ENCODE measurements at regions not wholly inside any gene's neighbourhood (a gene's known extent, or its start where the extent isn't known, plus 50 kb on each side); places are given as distances from the start of the nearest gene placed in this dataset.

DNA sequence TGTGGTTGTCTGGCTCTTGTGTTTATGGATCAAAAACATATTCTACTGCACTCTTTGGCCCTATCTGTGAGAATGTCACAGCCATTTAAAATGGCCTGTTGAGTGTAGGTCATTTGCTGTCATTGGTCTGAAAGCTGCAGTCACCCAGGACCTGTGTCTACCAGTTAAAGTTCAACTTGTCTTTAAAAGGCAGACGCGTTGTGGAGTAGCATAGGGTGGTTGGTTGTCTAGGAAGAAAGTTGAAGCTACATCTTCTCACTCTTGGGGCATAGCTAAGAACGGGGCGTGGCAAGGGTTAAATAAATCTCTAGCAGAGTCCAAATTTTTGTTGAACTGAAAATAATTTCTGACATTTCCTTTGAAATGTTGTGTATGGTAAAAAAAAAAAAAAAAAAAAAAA lies 110.7 kb upstream of the E2F8 start:
- Histone ChIP-seq H3K4me1 (ENCODE audit: control insufficient read depth in 1 of 2, insufficient read depth in 2 of 2, low read length in 2 of 2) (no peaks in the 10 kb centered on the region), H3K9ac (ENCODE audit: low read depth in 1 of 2, low read length in 2 of 2) (no peak overlapping the region), H3K9me3 (ENCODE audit: control insufficient read depth in 1 of 2, low read length in 2 of 2) (no peaks in the 10 kb centered on the region), H3K27ac (ENCODE audit: low read depth, low read length) (no peak overlapping the region), H3K36me3 (ENCODE audit: control insufficient read depth in 1 of 2, insufficient read depth in 2 of 2, low read length in 2 of 2) (no peaks in the 10 kb centered on the region), H3K4me3 (ENCODE audit: low read depth in 1 of 2, low read length in 2 of 2) (no peak overlapping the region), H3K27me3 (ENCODE audit: control insufficient read depth in 1 of 2, insufficient read depth in 2 of 2, low read length in 2 of 2) (peaks cover 26 to 35% of the 10 kb centered on the region in 2 donors)

DNA sequence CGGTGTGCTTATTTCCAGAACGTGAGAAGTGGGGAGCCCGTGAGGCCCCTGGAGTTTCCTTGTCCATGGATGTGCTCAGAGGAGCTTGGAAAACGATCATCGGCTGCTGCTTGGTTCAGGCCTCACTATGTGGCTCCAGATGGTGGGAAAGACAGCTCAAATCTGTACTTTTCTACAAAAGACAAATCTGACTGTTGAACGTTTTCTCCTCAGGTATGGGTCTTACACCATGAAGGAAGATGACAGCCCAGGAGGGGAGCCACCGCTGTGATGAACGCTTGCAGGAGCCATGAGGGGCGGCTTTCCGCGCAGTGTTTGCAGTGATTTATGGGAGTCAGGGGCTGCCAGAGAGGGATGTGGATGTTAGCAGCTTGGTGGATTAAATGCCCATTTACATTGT lies 109.4 kb upstream of the E2F8 start:
- Histone ChIP-seq H3K4me3 (ENCODE audit: low read depth in 1 of 2, low read length in 2 of 2) (no peak overlapping the region), H3K9me3 (ENCODE audit: control insufficient read depth in 1 of 2, low read length in 2 of 2) (no peaks in the 10 kb centered on the region), H3K9ac (ENCODE audit: low read depth in 1 of 2, low read length in 2 of 2) (no peak overlapping the region), H3K4me1 (ENCODE audit: control insufficient read depth in 1 of 2, insufficient read depth in 2 of 2, low read length in 2 of 2) (peaks cover 0 to 8% of the 10 kb centered on the region in 2 donors), H3K36me3 (ENCODE audit: control insufficient read depth in 1 of 2, insufficient read depth in 2 of 2, low read length in 2 of 2) (no peaks in the 10 kb centered on the region), H3K27me3 (ENCODE audit: control insufficient read depth in 1 of 2, insufficient read depth in 2 of 2, low read length in 2 of 2) (peaks cover 39 to 47% of the 10 kb centered on the region in 2 donors), H3K27ac (ENCODE audit: low read depth, low read length) (no peak overlapping the region)

DNA sequence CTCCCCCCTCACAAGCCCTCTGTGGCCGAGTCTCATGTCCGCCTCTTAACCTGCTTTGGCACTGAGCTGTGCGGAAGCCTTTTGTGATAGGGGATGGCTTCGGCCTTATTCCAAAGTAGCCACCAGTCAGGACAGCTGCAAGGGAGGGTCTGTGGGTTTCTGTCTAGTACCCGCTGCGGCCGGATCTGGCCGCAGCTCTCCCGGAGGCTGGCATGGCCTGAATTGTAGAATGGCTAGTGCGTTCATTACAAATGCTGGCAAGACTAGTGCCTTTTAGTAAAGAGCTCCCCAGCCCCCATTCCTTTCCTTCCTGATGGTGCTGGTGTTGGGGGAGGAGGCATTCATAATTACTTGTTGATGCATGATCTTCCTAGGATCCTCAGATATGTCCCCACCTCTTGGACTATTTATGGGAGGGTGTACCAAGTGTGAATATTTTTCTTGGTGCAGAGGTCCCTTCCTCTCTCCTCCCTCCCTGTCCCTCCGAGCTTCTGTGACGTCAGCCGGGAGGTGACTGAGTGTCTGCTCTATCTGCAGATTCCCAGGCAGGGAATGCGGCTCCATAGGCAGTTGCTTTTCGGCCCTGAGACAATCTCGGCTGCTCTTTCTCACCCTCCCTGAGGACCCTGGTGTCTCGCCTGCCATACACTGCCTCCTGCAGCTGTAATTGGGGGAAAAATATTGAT lies 108.7 kb upstream of the E2F8 start:
- H3K4me3 ChIP-seq (ENCODE audit: low read depth in 1 of 2, low read length in 2 of 2): no peak overlapping the region
- H3K36me3 ChIP-seq (ENCODE audit: control insufficient read depth in 1 of 2, insufficient read depth in 2 of 2, low read length in 2 of 2): no peaks in the 10 kb centered on the region
- peaks cover 46 to 54% of the 10 kb centered on the region in 2 donors for H3K27me3 ChIP-seq (ENCODE audit: control insufficient read depth in 1 of 2, insufficient read depth in 2 of 2, low read length in 2 of 2)
- H3K27ac ChIP-seq (ENCODE audit: low read depth, low read length): no peak overlapping the region
- H3K9ac ChIP-seq (ENCODE audit: low read depth in 1 of 2, low read length in 2 of 2): no peak overlapping the region
- no peaks in the 10 kb centered on the region for H3K9me3 ChIP-seq (ENCODE audit: control insufficient read depth in 1 of 2, low read length in 2 of 2)
- H3K4me1 ChIP-seq (ENCODE audit: control insufficient read depth in 1 of 2, insufficient read depth in 2 of 2, low read length in 2 of 2): peaks cover 0 to 13% of the 10 kb centered on the region in 2 donors

DNA sequence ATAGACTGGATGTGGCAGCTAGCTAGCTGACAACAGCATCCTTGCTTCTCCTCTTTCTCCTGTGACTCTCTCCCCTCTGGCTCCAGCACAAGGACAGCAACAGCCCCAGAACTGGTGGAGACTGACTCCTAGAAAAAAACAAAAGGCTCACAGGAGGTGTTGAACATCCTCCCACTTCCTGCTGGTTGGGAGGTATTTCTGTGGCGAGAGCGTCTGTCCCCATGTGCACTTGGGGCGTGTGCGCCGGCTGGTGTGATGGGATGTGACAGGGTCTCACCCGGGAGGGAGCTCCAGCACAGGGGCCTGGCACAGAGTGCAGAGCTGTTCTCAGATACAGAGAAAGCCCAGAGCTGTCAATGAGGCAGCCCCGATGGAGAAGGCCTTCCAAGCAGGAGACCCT lies 107.2 kb upstream of the E2F8 start:
- peaks cover 0 to 13% of the 10 kb centered on the region in 2 donors for H3K4me1 ChIP-seq (ENCODE audit: control insufficient read depth in 1 of 2, insufficient read depth in 2 of 2, low read length in 2 of 2)
- no peak overlapping the region for H3K27ac ChIP-seq (ENCODE audit: low read depth, low read length)
- H3K9ac ChIP-seq (ENCODE audit: low read depth in 1 of 2, low read length in 2 of 2): no peak overlapping the region
- peaks cover 57 to 67% of the 10 kb centered on the region in 2 donors for H3K27me3 ChIP-seq (ENCODE audit: control insufficient read depth in 1 of 2, insufficient read depth in 2 of 2, low read length in 2 of 2)
- H3K9me3 ChIP-seq (ENCODE audit: control insufficient read depth in 1 of 2, low read length in 2 of 2): no peaks in the 10 kb centered on the region
- H3K4me3 ChIP-seq (ENCODE audit: low read depth in 1 of 2, low read length in 2 of 2): no peak overlapping the region
- no peaks in the 10 kb centered on the region for H3K36me3 ChIP-seq (ENCODE audit: control insufficient read depth in 1 of 2, insufficient read depth in 2 of 2, low read length in 2 of 2)

DNA sequence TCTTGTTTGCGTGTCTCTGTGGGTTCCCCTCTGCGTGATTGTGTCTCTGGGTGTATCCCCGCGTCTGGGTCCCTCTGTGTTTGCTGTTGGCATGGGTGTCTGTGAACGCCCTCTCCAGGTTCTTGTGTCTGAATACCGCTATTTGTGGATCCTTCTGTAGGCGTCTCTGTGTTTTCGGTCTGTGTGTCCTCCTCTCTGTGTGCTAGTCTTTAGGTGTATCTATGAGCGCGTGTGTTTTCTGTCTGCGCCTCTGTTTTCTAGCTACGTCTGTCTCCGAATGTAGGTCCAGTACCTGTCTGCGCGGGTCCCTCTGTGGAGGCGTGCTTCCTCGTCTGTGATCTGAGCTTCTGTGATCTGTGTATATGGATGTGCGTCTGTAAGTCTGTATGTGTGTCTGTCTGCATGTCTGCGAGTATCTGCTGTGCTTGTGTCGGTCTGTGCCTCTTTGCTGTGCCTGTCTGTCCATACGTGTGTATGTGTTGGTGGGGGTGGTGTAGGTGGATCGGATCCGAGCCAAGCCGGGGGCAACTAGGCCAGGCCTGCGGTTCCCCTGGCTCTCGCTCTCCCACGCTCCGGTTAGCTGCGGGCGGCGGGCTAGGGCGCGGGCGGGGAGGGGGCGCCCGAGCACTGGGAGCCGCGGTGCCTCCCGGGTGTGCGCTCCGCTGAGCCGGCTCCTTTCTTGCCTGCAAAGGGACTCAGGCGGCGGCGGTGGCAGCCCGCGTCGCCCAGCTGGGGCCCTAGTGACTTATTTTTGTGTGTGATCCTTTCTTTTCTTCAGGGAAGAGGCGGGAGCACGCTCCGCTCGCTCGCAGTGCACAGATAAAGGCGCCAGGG lies 105.3 kb upstream of the E2F8 start:
- no peak overlapping the region for H3K27ac ChIP-seq (ENCODE audit: low read depth, low read length)
- no peak overlapping the region for H3K9ac ChIP-seq (ENCODE audit: low read depth in 1 of 2, low read length in 2 of 2)

DNA sequence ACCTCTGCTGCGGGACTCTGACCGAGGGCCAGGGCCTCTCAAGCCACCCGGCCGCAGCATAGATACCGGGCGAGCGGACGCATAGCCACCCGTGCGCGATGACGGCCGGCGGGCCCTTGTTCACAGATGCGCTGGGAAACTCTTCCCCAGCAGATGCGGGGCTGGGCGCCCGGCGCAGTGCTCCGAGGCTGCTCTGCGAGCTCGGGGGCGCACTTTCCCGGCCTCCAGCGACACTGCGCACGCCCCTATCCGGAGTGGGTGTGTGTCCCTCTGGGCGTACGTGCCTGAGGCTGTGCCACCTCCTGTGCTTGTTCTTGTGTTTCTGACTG lies 104.7 kb upstream of the E2F8 start:
- no peak overlapping the region for H3K9ac ChIP-seq (ENCODE audit: low read depth in 1 of 2, low read length in 2 of 2)
- peak overlapping the region; percentile 45 to 60 for H3K4me3 ChIP-seq (ENCODE audit: low read depth in 1 of 2, low read length in 2 of 2)
- no peak overlapping the region for H3K27ac ChIP-seq (ENCODE audit: low read depth, low read length)
- no peaks in the 10 kb centered on the region for H3K36me3 ChIP-seq (ENCODE audit: control insufficient read depth in 1 of 2, insufficient read depth in 2 of 2, low read length in 2 of 2)
- H3K9me3 ChIP-seq (ENCODE audit: control insufficient read depth in 1 of 2, low read length in 2 of 2): no peaks in the 10 kb centered on the region
- H3K4me1 ChIP-seq (ENCODE audit: control insufficient read depth in 1 of 2, insufficient read depth in 2 of 2, low read length in 2 of 2): peaks cover 0 to 13% of the 10 kb centered on the region in 2 donors
- H3K27me3 ChIP-seq (ENCODE audit: control insufficient read depth in 1 of 2, insufficient read depth in 2 of 2, low read length in 2 of 2): peaks cover 57 to 67% of the 10 kb centered on the region in 2 donors

More for the DNA sequence above, 105.3 kb upstream of the E2F8 start:
- Histone ChIP-seq H3K9me3 (ENCODE audit: control insufficient read depth in 1 of 2, low read length in 2 of 2) (no peaks in the 10 kb centered on the region), H3K27me3 (ENCODE audit: control insufficient read depth in 1 of 2, insufficient read depth in 2 of 2, low read length in 2 of 2) (peaks cover 55 to 66% of the 10 kb centered on the region in 2 donors), H3K4me3 (ENCODE audit: low read depth in 1 of 2, low read length in 2 of 2) (peak overlapping the region; percentile 45 to 60), H3K4me1 (ENCODE audit: control insufficient read depth in 1 of 2, insufficient read depth in 2 of 2, low read length in 2 of 2) (peaks cover 0 to 13% of the 10 kb centered on the region in 2 donors), H3K36me3 (ENCODE audit: control insufficient read depth in 1 of 2, insufficient read depth in 2 of 2, low read length in 2 of 2) (no peaks in the 10 kb centered on the region)

DNA sequence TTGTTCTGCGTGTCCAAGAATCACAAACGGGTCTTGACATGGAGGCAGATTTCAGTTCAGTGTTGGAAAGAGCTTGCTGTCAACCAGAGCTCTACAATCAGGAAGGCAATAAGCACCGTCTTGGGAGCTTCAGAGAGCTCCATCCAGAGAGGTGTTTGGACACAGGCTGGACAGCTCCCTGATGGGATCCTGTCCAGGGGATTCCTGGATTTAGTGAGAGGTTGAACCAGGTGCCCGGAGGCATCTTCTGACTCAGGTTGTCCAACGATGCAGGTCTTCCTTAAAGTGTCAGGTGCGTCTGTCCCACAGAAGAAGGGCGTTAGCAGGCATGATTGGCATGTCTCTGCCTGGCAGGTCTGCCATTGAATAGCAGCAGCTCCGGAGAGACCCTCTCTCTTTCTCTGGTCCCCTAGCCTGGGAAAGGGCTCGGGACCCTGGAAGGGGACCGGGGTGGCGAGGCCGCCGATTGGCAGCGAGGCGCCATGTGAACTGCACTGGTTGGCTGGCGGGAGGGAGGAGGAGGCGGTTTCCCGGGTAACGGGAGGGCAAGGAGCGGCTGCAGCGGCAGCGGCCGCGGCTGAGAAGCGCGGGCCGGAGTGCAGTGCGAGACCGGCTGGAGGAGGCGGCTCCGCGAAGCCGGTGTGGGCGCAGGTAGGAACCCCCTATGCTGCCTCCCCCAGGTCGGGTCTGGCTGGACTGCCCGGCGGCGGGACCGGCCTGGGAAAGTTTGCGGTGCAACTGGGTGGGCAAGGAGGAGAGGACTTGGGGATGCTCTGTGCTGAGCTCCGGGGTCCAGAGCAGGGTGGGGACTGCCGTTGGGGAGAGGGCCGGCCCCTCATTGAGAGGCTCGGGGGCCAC lies 104.1 kb upstream of the E2F8 start:
- no peaks in the 10 kb centered on the region for H3K9me3 ChIP-seq (ENCODE audit: control insufficient read depth in 1 of 2, low read length in 2 of 2)
- peaks cover 57 to 67% of the 10 kb centered on the region in 2 donors for H3K27me3 ChIP-seq (ENCODE audit: control insufficient read depth in 1 of 2, insufficient read depth in 2 of 2, low read length in 2 of 2)
- no peaks in the 10 kb centered on the region for H3K36me3 ChIP-seq (ENCODE audit: control insufficient read depth in 1 of 2, insufficient read depth in 2 of 2, low read length in 2 of 2)
- peaks cover 0 to 13% of the 10 kb centered on the region in 2 donors for H3K4me1 ChIP-seq (ENCODE audit: control insufficient read depth in 1 of 2, insufficient read depth in 2 of 2, low read length in 2 of 2)
- peak overlapping the region in 1 of 2 donors; percentile 60 for H3K4me3 ChIP-seq (ENCODE audit: low read depth in 1 of 2, low read length in 2 of 2)
- H3K27ac ChIP-seq (ENCODE audit: low read depth, low read length): no peak overlapping the region
- H3K9ac ChIP-seq (ENCODE audit: low read depth in 1 of 2, low read length in 2 of 2): no peak overlapping the region

DNA sequence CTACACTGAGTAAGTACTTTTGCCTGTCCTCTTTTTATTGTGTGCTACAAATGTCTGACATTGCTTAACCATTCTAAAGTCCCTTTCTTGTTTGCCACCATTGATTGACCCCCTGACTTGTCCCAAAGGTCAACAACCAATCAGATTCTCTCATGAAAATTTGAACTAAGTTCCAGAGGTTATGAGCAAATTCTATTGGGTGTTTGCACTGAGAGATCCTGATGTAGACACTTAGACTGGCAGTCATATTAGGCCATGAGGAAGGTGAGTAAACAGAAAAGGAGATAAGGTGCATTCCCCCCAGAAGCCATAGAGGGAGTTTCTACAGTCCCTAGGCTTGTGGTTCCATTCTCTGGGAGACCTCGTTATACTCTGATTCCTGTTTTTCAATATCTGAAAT lies 101.3 kb upstream of the E2F8 start:
- no peak overlapping the region for H3K27ac ChIP-seq (ENCODE audit: low read depth, low read length)
- peaks cover 46 to 61% of the 10 kb centered on the region in 2 donors for H3K27me3 ChIP-seq (ENCODE audit: control insufficient read depth in 1 of 2, insufficient read depth in 2 of 2, low read length in 2 of 2)
- H3K4me3 ChIP-seq (ENCODE audit: low read depth in 1 of 2, low read length in 2 of 2): no peak overlapping the region

DNA sequence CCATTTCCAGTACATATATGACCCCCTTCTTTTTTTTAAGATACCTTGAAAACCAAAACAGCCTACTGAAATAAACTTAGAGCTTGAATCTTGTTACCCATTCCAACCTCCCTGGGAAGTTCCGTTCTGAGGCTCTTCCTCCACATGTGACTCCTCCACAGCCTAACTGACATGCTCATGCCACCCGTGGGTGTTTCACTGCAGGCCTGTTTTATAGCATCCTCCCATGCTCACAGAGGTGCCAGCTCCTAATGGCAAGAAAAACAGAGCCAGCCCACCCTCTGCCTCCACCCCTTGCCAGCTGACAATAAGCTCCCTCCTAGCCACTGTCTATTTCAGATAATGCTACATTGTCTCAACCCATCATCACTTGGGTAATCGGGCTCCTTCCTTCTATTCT lies 97.6 kb upstream of the E2F8 start:
- Histone ChIP-seq H3K27me3 (ENCODE audit: control insufficient read depth in 1 of 2, insufficient read depth in 2 of 2, low read length in 2 of 2) (peaks cover 10 to 24% of the 10 kb centered on the region in 2 donors), H3K9me3 (ENCODE audit: control insufficient read depth in 1 of 2, low read length in 2 of 2) (no peaks in the 10 kb centered on the region), H3K36me3 (ENCODE audit: control insufficient read depth in 1 of 2, insufficient read depth in 2 of 2, low read length in 2 of 2) (no peaks in the 10 kb centered on the region), H3K4me3 (ENCODE audit: low read depth in 1 of 2, low read length in 2 of 2) (no peak overlapping the region), H3K4me1 (ENCODE audit: control insufficient read depth in 1 of 2, insufficient read depth in 2 of 2, low read length in 2 of 2) (no peaks in the 10 kb centered on the region), H3K9ac (ENCODE audit: low read depth in 1 of 2, low read length in 2 of 2) (no peak overlapping the region), H3K27ac (ENCODE audit: low read depth, low read length) (no peak overlapping the region)

More for the DNA sequence above, 101.3 kb upstream of the E2F8 start:
- Histone ChIP-seq H3K9me3 (ENCODE audit: control insufficient read depth in 1 of 2, low read length in 2 of 2) (no peaks in the 10 kb centered on the region), H3K36me3 (ENCODE audit: control insufficient read depth in 1 of 2, insufficient read depth in 2 of 2, low read length in 2 of 2) (no peaks in the 10 kb centered on the region), H3K4me1 (ENCODE audit: control insufficient read depth in 1 of 2, insufficient read depth in 2 of 2, low read length in 2 of 2) (peaks cover 0 to 13% of the 10 kb centered on the region in 2 donors), H3K9ac (ENCODE audit: low read depth in 1 of 2, low read length in 2 of 2) (no peak overlapping the region)

DNA sequence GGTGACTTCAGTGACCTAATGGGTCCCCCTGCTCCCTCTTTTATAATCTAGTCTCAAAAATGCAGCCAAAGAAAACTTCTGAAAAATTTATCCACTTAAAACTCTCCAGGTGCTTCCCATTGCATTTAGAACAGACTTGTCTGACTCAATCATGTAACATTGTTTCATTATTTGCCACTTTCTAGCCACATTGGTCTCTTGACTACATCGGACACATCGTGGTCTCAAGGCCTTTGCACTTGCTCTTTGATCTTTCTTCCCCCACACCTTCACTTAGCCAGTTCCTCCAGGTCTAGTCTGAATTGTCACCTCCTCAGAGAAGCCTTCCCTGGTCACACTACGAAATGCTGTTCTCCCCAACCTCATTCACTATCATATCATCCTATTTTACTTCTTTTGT lies 97.0 kb upstream of the E2F8 start:
- Histone ChIP-seq H3K9me3 (ENCODE audit: control insufficient read depth in 1 of 2, low read length in 2 of 2) (no peaks in the 10 kb centered on the region), H3K4me1 (ENCODE audit: control insufficient read depth in 1 of 2, insufficient read depth in 2 of 2, low read length in 2 of 2) (no peaks in the 10 kb centered on the region), H3K27ac (ENCODE audit: low read depth, low read length) (no peak overlapping the region), H3K36me3 (ENCODE audit: control insufficient read depth in 1 of 2, insufficient read depth in 2 of 2, low read length in 2 of 2) (no peaks in the 10 kb centered on the region), H3K4me3 (ENCODE audit: low read depth in 1 of 2, low read length in 2 of 2) (no peak overlapping the region), H3K9ac (ENCODE audit: low read depth in 1 of 2, low read length in 2 of 2) (no peak overlapping the region), H3K27me3 (ENCODE audit: control insufficient read depth in 1 of 2, insufficient read depth in 2 of 2, low read length in 2 of 2) (peaks cover 8 to 22% of the 10 kb centered on the region in 2 donors)

All from duodenal mucosa (tissue), 2 donors.